GM18511 (cell line): ENCODE measurements at regions not wholly inside any gene's neighbourhood (a gene's known extent, or its start where the extent isn't known, plus 50 kb on each side); places are given as distances from the start of the nearest gene placed in this dataset.

Experiments
- ATAC-seq: cut with Tn5 transposase; IDR thresholded peaks from one replicate; pipeline ENCODE4 v1.9.1; 2021; ENCODE audit warnings: mild to moderate bottlenecking, moderate library complexity; ENCODE audit not compliant: unreplicated experiment

DNA sequence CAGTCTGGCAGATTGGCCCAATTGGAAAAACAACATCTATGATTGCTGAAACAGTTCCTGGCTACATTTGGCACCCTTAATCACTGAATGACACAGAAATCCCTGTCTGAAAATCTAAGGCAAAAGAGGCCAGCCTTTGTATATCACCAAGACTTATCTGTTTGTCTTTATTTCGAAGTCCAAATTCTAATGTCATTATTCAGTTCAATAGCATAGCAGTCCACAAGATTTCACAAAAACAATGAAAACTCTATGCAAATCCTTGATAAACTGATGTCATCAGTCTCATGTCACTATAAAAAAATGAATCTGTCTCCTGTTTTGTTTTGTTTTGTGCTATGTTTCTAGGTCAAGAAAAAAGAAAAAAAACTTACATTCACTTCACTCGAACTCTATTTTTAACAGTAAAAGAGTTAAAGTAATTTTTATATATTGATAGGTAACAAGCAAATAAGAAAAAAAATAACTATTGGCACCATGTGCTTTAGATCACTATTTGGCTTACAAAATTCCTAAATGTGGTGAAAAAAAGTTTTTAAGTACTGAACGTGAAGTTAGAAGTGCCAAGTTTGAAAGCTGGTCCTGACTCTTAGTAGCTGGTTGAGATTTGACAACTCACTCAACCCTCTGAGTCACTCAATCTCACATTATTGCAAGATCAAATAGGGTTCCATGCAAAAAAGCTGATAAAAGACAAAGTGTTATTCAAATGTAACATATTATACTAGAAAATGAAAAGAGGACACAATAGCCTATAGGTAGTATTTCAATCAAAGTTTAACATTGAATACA is 359.3 kb downstream of the IRS1 start:
- no peak for ATAC-seq

DNA sequence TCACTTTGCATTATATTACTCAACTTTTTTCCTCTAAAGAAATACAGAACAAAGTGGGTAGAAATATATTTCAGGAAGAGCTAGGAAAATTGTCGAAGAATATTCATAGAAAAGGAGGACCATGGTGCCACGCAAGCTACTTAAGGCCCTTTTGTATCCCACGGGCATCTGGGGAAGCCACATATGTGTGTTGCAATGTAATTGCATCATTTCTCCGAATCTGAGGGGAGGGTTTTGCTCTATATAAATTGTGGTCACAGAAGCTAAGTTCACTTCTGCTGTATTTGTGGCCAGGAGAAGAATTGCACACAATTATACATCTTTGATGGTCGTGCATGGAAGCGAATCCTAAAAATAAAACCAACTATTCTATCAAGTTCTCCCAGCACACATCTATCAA is 360.3 kb downstream of the IRS1 start:
- no peak for ATAC-seq

DNA sequence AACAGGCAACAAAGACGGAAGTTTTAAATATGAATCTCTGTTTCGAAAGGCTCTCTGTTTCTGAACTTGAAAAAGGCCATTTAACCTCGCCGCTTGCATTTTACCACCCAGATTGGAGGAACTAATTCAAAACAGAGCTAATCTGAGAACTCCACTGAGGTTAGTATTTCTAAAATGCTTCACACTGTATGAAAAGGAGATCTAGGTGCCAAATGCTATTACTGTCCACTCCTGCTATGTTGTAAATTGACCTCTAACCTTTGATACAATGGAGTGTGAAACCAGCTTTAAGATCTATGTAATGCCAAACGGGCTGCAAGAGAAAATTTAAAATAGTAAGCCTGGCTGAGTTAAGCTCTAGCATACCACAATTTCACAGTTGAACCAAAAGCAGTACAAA is 364.5 kb downstream of the IRS1 start:
- ATAC-seq = no peak

DNA sequence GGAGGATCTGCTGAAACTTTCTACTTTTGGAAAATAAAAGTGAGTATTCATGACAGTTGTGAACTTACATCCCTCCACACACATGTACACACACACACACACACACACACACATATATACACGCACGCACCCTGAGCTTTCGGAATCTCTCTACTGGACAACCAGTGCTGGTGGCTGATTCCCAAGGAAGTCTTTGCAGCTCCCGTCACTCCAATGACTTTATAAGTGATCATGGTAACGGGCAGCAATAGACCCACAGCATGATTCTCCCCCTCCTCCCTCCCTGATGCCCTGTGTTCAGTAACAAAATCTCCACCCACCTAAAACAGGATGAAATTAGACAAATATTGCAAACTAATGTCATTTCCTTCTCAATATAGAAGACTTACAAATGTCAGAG is 364.9 kb downstream of the IRS1 start:
- no peak for ATAC-seq

DNA sequence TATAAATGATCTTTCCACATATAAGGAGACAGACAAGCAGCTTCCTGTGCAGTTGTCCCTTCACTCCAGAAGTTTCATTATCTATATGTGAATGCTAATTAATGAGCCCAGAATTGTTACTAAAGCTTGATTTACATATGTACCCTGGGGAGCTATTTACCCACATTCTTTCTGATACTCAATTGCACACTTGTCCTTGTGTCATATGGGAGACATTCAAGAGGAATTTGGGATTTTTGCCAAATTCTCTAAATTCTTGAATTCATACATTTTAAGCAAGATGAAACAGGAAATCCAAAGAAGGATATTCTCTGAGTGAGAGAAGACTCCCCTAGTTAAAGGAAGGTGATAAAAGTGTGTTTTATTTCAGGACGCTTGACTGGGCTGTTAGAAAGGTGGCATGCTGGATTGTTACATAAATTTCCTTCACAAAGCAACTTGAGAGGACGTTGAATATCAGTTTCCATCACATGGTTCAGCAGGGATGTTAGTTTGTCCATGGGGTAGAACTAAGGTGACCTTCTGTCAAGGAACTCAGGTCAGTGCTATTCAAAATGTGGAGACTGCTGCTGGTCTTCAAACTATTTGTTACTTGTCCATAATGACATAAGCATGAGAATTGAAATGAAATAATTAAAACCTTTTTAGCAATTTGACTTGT is 368.2 kb downstream of the IRS1 start:
- no peak for ATAC-seq

DNA sequence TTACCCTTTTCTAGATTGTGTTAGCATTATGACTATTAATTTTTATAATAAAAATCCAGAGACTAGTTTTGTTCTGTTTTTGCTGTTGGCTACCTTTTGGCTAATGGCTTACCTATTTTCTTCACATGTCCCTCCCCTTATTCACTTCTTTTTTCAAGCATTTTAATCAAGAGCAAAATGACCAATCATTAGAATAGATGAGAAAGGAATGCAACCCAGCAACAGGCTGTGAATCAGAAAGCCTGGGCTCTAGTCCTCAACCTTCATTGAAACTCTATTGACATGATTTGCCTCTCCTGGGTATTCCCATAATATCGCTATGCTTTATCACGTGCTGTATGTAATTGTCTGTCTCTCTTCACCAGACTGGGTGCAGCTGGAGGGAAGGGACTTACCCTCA is 370.1 kb downstream of the IRS1 start:
- ATAC-seq = no peak

DNA sequence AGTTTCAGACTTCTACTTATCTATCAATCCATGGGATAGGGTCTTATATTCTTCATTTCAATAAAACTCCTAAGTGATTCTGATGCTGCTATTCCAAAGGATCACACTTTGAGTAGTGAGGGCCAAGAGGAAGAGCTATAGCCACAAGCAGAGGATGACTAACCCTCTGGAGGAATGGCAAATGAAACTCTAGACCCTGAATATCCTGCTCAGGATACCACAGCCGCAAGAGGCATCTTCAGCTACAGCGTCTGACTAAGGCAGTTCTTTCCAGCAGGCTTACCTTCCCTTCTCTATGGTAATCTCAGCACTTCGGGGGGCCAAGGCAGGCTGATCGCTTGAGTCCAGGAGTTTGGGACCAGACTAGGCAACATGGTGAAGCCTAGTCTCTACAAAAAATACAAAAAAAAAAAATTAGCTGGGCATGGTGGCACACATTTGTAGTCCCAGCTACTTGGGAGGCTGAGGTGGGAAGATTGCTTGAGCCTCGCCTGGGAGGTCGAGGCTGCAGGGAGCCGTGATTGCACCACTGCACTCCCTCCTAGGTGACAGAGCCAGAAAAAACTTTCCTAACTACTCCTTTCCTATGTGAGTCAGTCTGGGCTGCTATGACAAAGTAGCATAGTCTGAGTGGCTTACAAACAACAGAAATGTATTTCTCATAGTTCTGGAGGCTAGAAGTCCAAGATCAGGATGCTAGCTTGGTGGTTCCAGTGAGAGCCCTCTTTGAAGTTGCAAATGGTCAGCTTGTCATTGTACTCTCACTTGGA is 371.9 kb downstream of the IRS1 start:
- ATAC-seq = no peak

DNA sequence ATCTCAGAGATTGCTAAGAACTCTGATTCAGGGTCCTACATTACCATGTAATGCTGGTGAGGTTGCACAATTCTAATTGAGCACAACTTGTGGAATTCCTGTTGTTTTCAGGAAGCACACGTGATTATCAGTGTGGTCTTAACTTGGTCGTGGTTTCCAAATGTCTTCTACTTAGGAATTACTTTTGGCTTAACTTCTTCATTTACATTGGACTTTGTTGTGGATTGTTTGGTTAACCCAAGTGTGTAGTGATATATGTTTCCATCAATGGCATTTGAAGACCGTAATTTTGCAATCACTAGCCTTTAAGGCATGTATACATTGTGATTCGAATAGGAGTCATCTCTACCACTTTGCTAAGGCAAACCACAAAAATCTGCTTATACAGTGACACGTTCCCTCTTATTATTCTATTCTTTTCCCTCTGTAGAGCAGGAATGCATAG is 373.3 kb downstream of the IRS1 start:
- ATAC-seq = no peak

DNA sequence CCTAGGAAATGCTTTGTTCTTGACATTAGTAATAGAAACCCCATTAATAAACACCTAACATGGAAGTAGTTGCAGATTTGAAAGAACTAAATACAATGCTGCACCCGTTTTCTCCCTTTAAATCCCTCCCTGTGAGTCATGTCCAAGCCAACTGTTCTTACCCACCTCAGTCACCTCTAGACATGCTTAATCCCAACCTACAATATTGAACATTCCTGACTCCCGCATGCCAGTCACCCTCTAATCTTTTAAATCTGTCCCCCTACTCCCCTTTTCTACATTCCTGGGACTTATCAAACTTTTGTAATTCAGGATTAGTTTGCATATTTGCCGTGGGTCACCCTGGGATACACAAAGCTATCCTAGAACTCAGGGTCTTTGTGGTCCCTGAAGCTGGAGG is 374.6 kb downstream of the IRS1 start:
- no peak for ATAC-seq

DNA sequence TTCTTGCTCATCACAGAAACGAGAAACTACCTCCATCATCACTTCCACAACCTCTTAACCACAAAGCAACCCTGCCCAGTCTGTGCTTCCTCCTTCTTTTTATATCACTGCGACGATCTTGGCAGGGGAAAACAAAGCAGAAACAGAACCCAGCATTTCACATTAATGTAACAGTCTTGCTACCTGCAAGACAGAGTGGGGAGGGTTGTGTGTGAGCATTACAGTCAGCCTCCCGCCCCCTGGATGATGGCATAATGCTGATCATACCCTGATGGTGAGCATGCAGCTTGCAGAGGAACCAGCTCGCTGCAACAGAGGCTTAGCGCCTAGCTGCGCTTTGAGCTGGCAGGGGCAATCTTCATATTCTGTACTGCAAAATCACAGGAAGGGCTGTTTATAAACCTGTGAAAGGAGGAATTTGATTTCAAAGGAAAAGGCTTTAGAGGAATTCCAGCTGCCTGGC is 376.1 kb downstream of the IRS1 start:
- peak; percentile 91 for ATAC-seq

DNA sequence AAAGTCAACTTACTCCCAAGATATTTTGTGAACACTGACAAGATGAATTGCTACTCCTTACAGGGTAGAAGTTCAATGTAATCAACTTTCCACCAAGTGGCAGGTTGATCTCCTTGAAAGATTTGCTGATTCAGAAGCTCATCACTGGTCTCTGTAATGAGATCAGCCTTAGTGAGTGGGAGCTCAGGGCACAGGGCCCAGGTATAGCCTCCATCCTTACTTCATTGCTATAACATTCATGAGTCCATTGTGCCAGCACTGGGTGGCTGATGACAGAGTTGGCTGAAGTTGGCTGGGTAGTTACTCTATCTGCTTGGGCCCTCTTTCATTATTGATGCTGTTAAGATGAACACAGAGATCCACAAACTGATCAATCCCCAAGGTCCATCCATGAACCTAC is 379.0 kb downstream of the IRS1 start:
- ATAC-seq = no peak

DNA sequence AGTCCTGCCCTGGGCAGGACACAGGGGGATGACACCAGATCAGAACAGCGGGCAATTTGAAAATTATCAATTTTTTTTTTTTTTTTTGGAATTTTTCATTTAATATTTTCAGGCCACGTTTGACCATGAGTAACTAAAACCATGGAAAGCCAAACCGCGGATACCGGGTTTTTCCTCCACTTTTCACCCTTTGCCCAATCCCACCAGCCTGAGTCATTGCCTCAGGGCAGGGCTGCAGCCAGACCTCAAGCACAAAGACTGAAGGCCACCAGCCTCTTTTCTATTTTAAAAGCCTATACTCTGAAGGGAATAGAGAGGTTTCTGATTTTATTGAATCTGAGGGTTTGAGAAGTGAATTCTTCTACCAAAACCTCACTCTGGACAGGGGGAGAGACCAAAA is 381.1 kb downstream of the IRS1 start:
- ATAC-seq = no peak

DNA sequence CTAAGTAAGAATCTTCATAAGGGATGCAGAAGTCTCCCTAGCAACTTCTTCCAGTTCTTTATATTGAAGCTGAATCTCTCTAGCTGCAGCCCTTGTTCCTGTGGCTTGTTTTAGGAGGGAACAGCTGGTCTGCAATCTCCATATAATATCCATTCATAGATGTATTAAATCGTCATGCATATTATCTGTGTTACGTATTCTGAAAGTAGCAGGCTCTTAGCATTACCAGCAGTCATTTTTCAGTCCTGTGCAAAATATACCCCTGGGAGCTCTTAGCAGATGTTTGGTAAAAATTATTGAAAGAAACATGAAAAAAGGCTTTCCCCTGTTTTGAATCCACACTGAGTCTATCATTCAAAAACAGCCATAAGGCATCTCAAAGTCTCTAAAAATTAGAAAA is 385.3 kb downstream of the IRS1 start:
- ATAC-seq = no peak

DNA sequence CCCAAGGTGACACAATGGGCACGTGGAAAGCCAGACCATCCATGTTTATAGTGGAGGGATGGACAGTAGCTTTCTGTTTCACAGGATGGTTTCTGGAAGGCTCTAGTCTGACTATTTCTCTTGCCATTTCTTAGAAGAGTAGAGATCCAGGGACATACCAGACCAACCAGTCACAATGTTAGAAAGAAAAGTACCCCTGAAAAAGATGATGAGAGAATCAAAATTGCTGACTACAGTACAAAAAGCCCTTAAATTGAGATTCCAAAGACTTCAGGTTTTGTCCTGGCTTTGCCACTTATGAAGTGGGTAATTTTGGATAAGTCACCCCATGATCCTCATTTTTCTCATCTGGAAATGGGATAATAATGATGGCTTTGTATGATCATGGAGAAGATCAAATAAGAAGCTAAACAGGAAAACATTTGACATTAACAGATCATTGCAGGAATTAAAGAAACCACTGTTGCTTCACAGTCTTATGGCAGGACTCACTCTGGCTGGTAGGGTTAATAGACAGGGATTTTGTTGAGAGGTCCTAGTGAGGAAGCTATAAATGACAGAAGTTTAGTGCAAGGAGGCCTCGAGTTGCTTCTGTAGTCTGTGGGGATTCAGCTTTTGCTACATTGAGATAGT is 386.0 kb downstream of the IRS1 start:
- ATAC-seq = no peak

DNA sequence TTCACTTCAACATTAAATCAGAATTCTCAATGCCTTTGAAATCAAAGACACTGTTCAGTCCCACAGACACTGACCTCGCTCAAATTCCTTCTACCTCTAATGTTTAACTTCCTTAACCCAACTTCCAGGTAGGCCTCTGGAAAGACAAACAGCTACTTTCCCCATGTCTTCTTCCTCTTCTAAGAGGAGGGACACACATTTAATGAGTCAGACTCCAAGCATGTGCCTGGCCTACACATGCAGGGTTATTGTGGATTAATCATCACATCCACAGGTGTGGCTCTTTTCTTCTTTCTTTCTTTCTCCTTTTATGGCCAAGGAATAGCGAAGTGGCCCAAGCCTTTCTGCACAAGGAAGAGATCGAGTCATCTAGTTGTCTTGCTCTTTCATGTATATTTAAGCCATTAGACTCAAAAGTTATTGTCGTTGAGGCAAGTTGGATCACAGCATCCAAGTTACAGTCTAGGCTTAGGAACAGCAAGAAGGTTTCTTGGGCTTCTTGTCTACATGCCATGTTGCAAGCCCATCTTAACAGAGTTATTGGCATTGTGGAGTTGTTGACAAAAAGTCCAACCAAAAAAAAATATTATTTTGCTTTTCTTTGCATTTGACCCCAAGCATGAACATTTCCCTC is 387.8 kb downstream of the IRS1 start:
- ATAC-seq = no peak

DNA sequence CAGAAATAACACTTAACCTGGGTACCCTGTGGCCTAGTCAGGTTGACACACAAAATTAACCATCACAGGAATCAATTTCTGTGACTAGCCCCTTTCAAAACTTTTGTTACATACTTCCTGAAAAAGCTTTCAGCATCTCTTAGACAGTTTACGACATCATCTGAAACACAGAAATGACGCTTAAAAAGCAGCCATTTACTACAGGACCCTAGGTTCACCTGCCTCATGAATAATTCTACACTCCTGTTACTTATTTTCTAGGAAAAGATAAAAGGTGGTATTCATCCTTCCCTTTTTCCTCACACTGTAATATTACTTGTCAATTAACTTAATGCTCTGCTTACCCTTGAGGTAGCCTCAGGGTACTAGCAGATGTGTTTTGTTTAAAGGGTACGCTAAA is 388.4 kb downstream of the IRS1 start:
- no peak for ATAC-seq

DNA sequence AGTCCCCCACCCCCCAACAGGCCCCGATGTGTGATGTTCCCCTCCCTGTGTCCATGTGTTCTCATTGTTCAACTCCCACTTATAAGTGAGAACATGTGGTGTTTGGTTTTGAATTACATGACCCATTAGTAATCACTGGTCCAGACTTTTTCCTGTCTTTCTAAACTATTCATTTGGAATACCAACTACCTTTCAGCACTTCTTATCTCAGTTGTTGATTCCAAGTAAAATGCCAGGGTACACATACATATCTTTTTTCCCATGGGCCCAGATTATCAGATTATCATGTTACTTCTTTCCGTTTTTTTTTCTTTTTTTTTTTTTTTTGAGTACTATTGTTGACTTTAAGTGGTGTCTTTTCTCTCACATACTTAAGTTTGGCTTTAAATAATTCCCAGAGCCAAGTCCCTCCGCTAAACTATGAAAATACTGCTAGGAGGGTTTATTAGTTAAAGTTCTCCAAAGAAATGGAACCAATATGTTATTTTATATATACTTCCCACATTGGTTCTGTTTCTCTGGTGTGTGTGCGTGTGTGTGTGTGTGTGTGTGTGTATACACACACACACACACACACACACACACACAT is 389.3 kb downstream of the IRS1 start:
- no peak for ATAC-seq

DNA sequence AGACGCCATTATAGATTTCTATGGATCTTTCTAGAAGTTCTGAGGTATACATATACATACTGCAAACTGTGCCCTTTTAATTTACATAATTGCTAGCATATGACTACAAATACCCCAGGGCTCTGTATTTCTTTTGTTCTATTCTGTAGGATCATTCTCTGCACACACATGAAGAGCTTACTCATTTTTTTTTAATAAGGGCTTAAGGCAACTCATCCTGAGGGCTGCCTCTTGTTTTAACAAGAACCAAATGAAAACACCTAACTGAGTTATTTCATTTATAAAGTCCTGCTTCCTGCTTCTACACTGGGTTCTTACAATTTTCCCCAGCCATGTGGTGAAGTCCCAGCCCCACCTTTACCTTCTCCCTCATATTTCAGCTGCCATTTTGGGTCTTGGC is 390.5 kb downstream of the IRS1 start:
- ATAC-seq = no peak

DNA sequence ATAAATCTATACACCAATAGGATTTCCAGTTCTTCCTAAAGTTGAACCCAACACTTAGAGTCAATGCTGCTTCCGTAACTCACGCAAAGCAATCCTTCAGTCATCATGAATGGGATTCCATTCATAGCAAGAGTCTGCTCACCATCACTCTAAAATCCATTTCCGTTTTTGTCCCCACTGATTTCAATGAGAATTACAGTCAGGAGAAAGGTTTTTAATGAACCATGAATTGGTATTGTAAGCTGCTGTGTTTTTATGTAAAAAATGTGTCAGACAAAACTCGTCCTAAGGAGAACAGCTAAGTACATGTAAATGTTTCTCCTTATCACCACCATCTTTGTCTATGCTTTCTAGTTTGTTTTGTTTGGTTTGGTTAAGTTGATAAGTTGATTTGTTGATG is 391.5 kb downstream of the IRS1 start:
- no peak for ATAC-seq

DNA sequence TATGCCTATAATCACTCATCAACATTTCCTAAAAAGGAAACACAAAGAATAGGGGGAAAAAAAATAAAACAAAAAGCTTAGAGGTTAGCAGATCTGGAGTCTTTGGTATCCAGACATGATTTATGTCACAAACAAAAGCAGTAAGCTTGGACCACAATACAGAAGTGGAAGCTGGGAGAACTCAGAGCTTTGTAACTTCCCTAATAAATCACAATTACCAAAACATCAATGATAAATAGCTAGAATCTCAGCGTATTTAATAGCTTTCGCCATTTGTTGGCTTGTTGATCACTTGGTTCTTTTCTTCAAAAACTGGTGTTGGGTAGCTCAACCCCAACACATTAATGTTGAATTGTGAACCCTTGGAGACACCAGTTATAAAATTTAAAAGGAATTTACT is 392.5 kb downstream of the IRS1 start:
- no peak for ATAC-seq

DNA sequence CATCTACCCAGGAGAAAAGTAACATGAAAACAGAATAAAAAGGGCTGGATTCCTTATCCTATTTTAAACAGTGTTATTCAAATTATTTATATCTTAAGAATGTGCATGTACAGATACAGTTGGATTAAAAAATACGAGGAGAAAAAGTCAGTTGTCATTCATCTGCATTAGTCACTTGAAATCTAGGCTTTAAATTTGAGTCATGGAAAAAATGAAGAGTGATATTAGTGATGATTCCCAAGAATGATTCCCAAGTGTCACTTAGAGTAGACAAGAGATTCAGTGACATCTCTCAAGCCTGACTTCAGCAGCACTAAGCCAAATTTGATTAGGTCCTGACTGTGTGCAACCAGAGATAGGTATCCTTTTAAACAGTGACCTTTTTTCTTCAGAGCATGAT is 394.2 kb downstream of the IRS1 start:
- ATAC-seq = no peak
